IgD-negative memory B cell (primary cell): ENCODE measurements at regions not wholly inside any gene's neighbourhood (a gene's known extent, or its start where the extent isn't known, plus 50 kb on each side); places are given as distances from the start of the nearest gene placed in this dataset.

Experiments
- H3K27ac Mint-ChIP-seq, 3 donors: one replicate each; pipeline ENCODE4 v1.8.0; 2020 to 2022; ENCODE audit warnings: mild to moderate bottlenecking in 3 of 3, mixed read lengths in 3 of 3, moderate library complexity in 1 of 3
- H3K27me3 Mint-ChIP-seq: one replicate; pipeline ENCODE4 v1.8.0; 2021; ENCODE audit warnings: mixed read lengths
- H3K36me3 Mint-ChIP-seq: one replicate; pipeline ENCODE4 v1.8.0; 2020; ENCODE audit warnings: mild to moderate bottlenecking, mixed read lengths
- H3K4me1 Mint-ChIP-seq, 3 donors: one replicate each; pipeline ENCODE4 v1.8.0; 2020 to 2022; ENCODE audit warnings: mixed read lengths in 3 of 3, mild to moderate bottlenecking in 1 of 3
- H3K4me3 Mint-ChIP-seq, 4 donors: one replicate each; pipeline ENCODE4 v1.8.0; 2020 to 2022; ENCODE audit warnings: mild to moderate bottlenecking in 4 of 4, mixed read lengths in 4 of 4, moderate library complexity in 3 of 4
- H3K9me3 Mint-ChIP-seq, 3 donors: one replicate each; pipeline ENCODE4 v1.8.0; 2020 to 2021; ENCODE audit warnings: mixed read lengths in 3 of 3, mild to moderate bottlenecking in 1 of 3

- H3K36me3 Mint-ChIP-seq, result no peaks in the 10 kb centered on the region
- H3K4me1 Mint-ChIP-seq, result no peaks in the 10 kb centered on the region
Observed at GRCh38 chr18:41144441-41144840, 810.6 kb upstream of the PIK3C3 start.

GRCh38 chr18:41140506-41140905, 814.5 kb upstream of the PIK3C3 start:
- Mint-ChIP-seq H3K4me3 (no peak overlapping the region), H3K27ac (no peak overlapping the region), H3K36me3 (no peaks in the 10 kb centered on the region), H3K9me3 (peaks cover 0 to 8% (median 1%) of the 10 kb centered on the region in 3 donors), H3K4me1 (no peaks in the 10 kb centered on the region), H3K27me3 (no peaks in the 10 kb centered on the region)

More at GRCh38 chr18:41144441-41144840, 810.6 kb upstream of the PIK3C3 start:
- H3K27ac Mint-ChIP-seq, result no peak overlapping the region
- H3K27me3 Mint-ChIP-seq, result no peaks in the 10 kb centered on the region
- H3K9me3 Mint-ChIP-seq, result peaks cover 4 to 14% (median 7%) of the 10 kb centered on the region in 3 donors
- H3K4me3 Mint-ChIP-seq, result no peak overlapping the region

DNA sequence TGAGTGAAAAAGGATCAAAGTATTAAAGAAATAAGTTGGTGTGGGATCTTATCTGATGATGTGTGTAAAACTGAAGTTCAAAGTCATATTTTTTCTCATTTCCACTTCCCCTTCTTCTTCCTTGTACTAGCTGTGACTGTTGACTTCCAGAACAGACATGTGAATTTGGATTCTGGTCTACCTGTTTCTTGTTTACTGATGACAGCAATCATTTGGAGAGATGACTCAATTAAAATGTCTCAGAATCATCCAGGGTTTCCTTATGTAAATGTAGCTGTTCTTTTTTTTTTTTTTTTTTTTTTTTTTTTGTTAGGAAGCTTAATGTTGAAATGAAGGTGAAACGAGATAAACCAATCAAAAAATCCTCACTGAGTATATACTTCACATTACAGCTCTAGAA, 819.9 kb upstream of the PIK3C3 start:
- Mint-ChIP-seq H3K9me3 (peaks cover 2 to 13% (median 2%) of the 10 kb centered on the region in 3 donors), H3K27ac (no peak overlapping the region), H3K27me3 (no peaks in the 10 kb centered on the region), H3K4me3 (no peak overlapping the region), H3K36me3 (peaks cover 2% of the 10 kb centered on the region), H3K4me1 (no peaks in the 10 kb centered on the region)

- Mint-ChIP-seq H3K27me3 (no peaks in the 10 kb centered on the region), H3K4me3 (no peak overlapping the region), H3K4me1 (no peaks in the 10 kb centered on the region), H3K27ac (no peak overlapping the region), H3K9me3 (peaks cover 2 to 13% (median 2%) of the 10 kb centered on the region in 3 donors), H3K36me3 (peaks cover 2% of the 10 kb centered on the region)
Observed at GRCh38 chr18:41134426-41134825, 820.6 kb upstream of the PIK3C3 start.

GRCh38 chr18:41131050-41131449, 824.0 kb upstream of the PIK3C3 start:
- Mint-ChIP-seq H3K27ac (no peak overlapping the region), H3K4me1 (no peaks in the 10 kb centered on the region), H3K9me3 (peaks cover 2 to 14% (median 4%) of the 10 kb centered on the region in 3 donors), H3K36me3 (peaks cover 2% of the 10 kb centered on the region), H3K4me3 (no peak overlapping the region), H3K27me3 (no peaks in the 10 kb centered on the region)

- peaks cover 2 to 11% (median 4%) of the 10 kb centered on the region in 3 donors for H3K9me3 Mint-ChIP-seq
- H3K27ac Mint-ChIP-seq, result no peak overlapping the region
- no peaks in the 10 kb centered on the region for H3K27me3 Mint-ChIP-seq
- no peaks in the 10 kb centered on the region for H3K36me3 Mint-ChIP-seq
- H3K4me1 Mint-ChIP-seq, result no peaks in the 10 kb centered on the region
- H3K4me3 Mint-ChIP-seq, result no peak overlapping the region
Observed at GRCh38 chr18:41128545-41128944, 826.5 kb upstream of the PIK3C3 start.

DNA sequence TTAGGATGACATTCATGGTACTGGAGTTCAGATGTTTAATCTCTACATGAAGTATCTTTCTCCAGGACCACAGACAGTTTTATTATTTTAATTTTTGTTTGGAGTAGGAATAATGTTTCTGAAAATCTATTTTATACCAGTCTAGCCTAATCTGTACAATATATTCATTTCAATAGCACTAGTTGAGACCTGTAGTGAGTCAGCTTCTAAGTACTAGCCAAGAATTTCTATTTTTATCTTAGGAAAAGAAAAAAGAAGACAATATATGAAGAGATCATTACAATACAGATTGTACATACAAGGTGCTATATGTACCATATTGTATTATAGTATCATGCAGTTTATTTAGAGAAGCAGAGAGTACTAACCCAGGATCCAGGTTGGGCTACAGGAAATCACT, 826.9 kb upstream of the PIK3C3 start:
- H3K4me1 Mint-ChIP-seq, result no peaks in the 10 kb centered on the region
- H3K27me3 Mint-ChIP-seq, result no peaks in the 10 kb centered on the region
- no peak overlapping the region for H3K27ac Mint-ChIP-seq
- no peaks in the 10 kb centered on the region for H3K36me3 Mint-ChIP-seq
- peaks cover 2 to 10% (median 4%) of the 10 kb centered on the region in 3 donors for H3K9me3 Mint-ChIP-seq
- H3K4me3 Mint-ChIP-seq, result no peak overlapping the region

DNA sequence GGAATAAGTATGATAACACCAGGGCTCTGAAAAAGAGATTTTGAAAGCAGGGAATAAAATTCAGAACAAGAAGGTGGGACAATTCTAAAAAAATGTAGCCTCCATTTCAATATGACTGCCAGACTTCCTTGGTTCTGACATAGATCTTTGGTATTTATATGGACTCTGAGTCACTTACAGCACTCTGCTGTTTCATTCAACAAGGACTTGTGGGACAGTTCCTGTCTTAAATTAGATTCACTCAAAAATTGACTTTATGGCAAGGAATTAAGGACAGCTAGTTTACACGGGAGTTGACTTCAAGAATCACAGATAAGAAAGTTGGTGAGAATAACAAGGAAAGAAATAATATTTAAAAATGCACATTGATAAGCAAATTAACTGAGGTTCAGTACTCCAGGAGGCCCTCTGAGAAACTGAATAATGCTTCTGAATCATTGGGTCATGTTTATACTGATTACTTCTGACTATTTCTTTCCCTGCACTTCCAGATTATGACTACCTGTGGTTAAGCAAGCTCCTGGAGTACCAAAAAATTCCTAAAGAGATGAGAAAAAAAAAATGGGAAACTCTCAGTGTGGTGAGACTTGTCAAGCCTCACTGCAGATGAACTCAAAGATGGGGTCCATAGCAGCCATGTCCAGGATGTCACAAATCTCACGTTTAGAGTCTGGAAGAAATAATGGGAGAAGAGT, 828.3 kb upstream of the PIK3C3 start:
- H3K36me3 Mint-ChIP-seq, result no peaks in the 10 kb centered on the region
- H3K27ac Mint-ChIP-seq, result no peak overlapping the region
- H3K27me3 Mint-ChIP-seq, result no peaks in the 10 kb centered on the region
- H3K9me3 Mint-ChIP-seq, result peaks cover under 1 to 10% (median 2%) of the 10 kb centered on the region in 3 donors
- H3K4me3 Mint-ChIP-seq, result no peak overlapping the region
- no peaks in the 10 kb centered on the region for H3K4me1 Mint-ChIP-seq

- Mint-ChIP-seq H3K9me3 (peaks cover 0 to 11% (median 2%) of the 10 kb centered on the region in 3 donors), H3K4me1 (no peaks in the 10 kb centered on the region), H3K27ac (no peak overlapping the region)
Observed at GRCh38 chr18:41121116-41121826, 833.8 kb upstream of the PIK3C3 start.

GRCh38 chr18:41119031-41119430, 836.0 kb upstream of the PIK3C3 start:
- Mint-ChIP-seq H3K27me3 (no peaks in the 10 kb centered on the region), H3K9me3 (peaks cover 0 to 11% (median 2%) of the 10 kb centered on the region in 3 donors), H3K4me1 (no peaks in the 10 kb centered on the region), H3K27ac (no peak overlapping the region), H3K36me3 (no peaks in the 10 kb centered on the region), H3K4me3 (no peak overlapping the region)

More at GRCh38 chr18:41121116-41121826, 833.8 kb upstream of the PIK3C3 start:
- no peaks in the 10 kb centered on the region for H3K36me3 Mint-ChIP-seq
- no peak overlapping the region for H3K4me3 Mint-ChIP-seq
- H3K27me3 Mint-ChIP-seq, result no peaks in the 10 kb centered on the region

DNA sequence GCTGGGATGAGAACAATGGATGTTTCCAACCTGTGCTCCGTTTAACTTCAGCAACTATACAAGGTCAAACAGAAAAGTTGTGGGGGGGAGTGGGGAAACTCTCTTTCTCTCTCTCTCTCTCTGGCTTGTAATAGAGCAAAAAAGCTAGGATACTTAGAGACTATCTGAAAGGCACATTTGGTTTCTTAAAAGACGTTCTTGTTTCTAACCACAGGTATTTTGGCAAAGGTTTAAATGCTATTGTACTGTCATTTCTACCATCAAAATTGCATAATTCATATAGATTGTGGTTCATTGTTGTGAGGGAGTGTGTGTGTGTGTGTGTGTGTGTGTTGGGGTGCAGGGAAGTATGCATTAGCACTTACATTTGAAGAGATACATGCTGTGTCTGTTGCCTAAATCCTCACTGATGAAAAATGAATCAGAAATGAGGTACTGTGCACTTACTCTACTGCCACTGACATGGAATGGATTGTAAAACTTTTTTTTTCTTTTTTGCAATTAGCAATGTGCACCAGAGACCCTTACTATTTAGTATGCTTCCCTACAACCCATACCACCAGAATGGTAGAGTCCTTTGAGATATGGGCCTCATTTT, 841.0 kb upstream of the PIK3C3 start:
- Mint-ChIP-seq H3K4me3 (no peak overlapping the region), H3K27ac (no peak overlapping the region), H3K4me1 (no peaks in the 10 kb centered on the region)

GRCh38 chr18:41099451-41099850, 855.6 kb upstream of the PIK3C3 start:
- Mint-ChIP-seq H3K27ac (no peak overlapping the region), H3K4me1 (no peaks in the 10 kb centered on the region), H3K4me3 (no peak overlapping the region), H3K27me3 (no peaks in the 10 kb centered on the region), H3K36me3 (no peaks in the 10 kb centered on the region), H3K9me3 (peaks cover 2 to 6% (median 2%) of the 10 kb centered on the region in 3 donors)

More for the DNA sequence above, 841.0 kb upstream of the PIK3C3 start:
- no peaks in the 10 kb centered on the region for H3K36me3 Mint-ChIP-seq
- H3K9me3 Mint-ChIP-seq, result peaks cover 4 to 8% (median 5%) of the 10 kb centered on the region in 3 donors
- no peaks in the 10 kb centered on the region for H3K27me3 Mint-ChIP-seq

GRCh38 chr18:41096504-41096903, 858.5 kb upstream of the PIK3C3 start:
- Mint-ChIP-seq H3K36me3 (no peaks in the 10 kb centered on the region), H3K27me3 (no peaks in the 10 kb centered on the region), H3K4me3 (no peak overlapping the region), H3K27ac (no peak overlapping the region), H3K9me3 (peaks cover 0 to 10% (median 2%) of the 10 kb centered on the region in 3 donors), H3K4me1 (no peaks in the 10 kb centered on the region)

GRCh38 chr18:41077076-41077475, 878.0 kb upstream of the PIK3C3 start:
- no peaks in the 10 kb centered on the region for H3K27me3 Mint-ChIP-seq
- H3K27ac Mint-ChIP-seq, result no peak overlapping the region
- no peak overlapping the region for H3K4me3 Mint-ChIP-seq
- H3K9me3 Mint-ChIP-seq, result peaks cover 1 to 5% (median 2%) of the 10 kb centered on the region in 3 donors
- H3K4me1 Mint-ChIP-seq, result no peaks in the 10 kb centered on the region
- H3K36me3 Mint-ChIP-seq, result no peaks in the 10 kb centered on the region

- H3K27me3 Mint-ChIP-seq, result no peaks in the 10 kb centered on the region
- no peaks in the 10 kb centered on the region for H3K4me1 Mint-ChIP-seq
- no peaks in the 10 kb centered on the region for H3K36me3 Mint-ChIP-seq
- peaks cover 1 to 9% (median 4%) of the 10 kb centered on the region in 3 donors for H3K9me3 Mint-ChIP-seq
- H3K4me3 Mint-ChIP-seq, result no peak overlapping the region
- no peak overlapping the region for H3K27ac Mint-ChIP-seq
Observed at GRCh38 chr18:41075212-41075611, 879.8 kb upstream of the PIK3C3 start.
